ENCODE measurements at regions not wholly inside any gene's neighbourhood (a gene's known extent, or its start where the extent isn't known, plus 50 kb on each side); places are given as distances from the start of the nearest gene placed in this dataset.
"Not testable (repeated sequence)": the region's sequence is repeated elsewhere in the genome, so short reads cannot be mapped to it uniquely, and the experiment has no call there.

DNA sequence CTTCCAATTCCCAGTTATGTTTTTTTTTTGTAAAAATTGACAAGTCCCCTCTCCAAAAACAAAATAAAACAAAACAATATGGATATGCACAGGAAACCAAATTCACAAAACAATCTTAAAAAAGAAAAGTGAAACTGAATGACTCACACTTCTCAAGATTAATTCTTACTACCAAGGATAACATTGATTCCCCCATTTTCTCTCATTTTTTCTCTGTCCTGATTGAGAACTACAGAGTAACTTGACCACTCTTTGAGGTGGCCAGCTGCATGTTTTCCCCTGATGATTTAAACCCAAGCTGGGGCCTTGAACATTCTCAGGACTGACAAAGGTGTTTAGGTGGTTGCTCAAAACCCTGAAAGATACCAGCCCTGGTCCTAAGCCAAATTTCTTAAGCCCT, 149.0 kb downstream of the AHSP start:
- ChIA-PET CTCF (no interaction called here), POLR2A (no interaction called here)
- no peak for DNase-seq (ENCODE audit: extremely low spot score)
- no peak for TF ChIP-seq NFRKB (IDR thresholded peaks at IDR 0.05)
- no peak for TF ChIP-seq FOXM1 (IDR thresholded peaks at IDR 0.05; ENCODE audit: borderline replicate concordance)
- TF ChIP-seq FOXA1 (IDR thresholded peaks at IDR 0.05): no peak
- TF ChIP-seq, protein P1, sequence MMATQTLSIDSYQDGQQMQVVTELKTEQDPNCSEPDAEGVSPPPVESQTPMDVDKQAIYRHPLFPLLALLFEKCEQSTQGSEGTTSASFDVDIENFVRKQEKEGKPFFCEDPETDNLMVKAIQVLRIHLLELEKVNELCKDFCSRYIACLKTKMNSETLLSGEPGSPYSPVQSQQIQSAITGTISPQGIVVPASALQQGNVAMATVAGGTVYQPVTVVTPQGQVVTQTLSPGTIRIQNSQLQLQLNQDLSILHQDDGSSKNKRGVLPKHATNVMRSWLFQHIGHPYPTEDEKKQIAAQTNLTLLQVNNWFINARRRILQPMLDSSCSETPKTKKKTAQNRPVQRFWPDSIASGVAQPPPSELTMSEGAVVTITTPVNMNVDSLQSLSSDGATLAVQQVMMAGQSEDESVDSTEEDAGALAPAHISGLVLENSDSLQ (IDR thresholded peaks at IDR 0.05): no peak
- TF ChIP-seq ELF4 (IDR thresholded peaks at IDR 0.05): no peak
- TF ChIP-seq SUZ12 (IDR thresholded peaks at IDR 0.05): no peak
- TF ChIP-seq HDGF (IDR thresholded peaks at IDR 0.05; ENCODE audit: borderline replicate concordance): no peak
- no peak for TF ChIP-seq LEF1 (IDR thresholded peaks at IDR 0.05; ENCODE audit: borderline replicate concordance)

DNA sequence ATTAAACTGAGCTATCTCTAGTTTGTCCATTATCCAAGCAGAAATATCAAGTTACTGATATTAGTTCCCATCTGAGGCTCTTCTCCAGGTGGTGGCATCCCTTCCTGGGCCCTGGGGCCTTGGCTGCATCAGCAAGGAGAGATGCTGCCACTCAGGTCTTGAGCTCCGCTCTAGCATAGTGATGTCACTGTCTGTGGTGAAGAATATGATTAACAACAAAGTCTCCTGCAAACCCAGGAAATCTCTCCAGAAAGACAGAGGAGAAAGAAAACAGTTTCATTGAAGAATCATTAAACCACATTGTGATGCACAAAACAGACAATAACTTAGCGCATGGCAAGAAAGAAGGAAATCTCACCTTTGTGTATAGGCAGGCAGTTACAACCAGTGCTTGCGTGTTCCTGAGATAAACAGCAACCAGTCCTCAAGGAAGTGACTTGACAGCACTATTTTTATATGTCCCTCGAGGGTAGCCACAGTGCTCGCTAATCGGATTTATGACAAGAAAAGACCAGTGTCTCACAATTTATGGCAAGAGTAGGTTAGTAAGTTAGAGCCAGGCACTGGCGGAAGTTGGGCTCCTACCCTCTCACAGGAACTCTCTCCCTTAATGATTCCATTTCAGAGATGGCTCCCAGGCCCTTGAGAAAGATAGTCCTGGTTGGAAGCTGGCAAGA, 151.1 kb downstream of the AHSP start:
- DNase-seq (ENCODE audit: extremely low spot score): no peak
- CTCF ChIA-PET: interaction anchor here (0.6 kb wide), 1 partner anchor 14 kb away, joined by 3 read pairs; no protein-coding TSS in a partner anchor
- TF ChIP-seq TARDBP (IDR thresholded peaks at IDR 0.05): no peak
- TF ChIP-seq ELF4 (IDR thresholded peaks at IDR 0.05): no peak
- no peak for TF ChIP-seq NFRKB (IDR thresholded peaks at IDR 0.05)
- no peak for TF ChIP-seq ARNT (IDR thresholded peaks at IDR 0.05)
- TF ChIP-seq FOXM1 (IDR thresholded peaks at IDR 0.05; ENCODE audit: borderline replicate concordance): no peak
- no peak for TF ChIP-seq LEF1 (IDR thresholded peaks at IDR 0.05; ENCODE audit: borderline replicate concordance)
- TF ChIP-seq FOXK2 (IDR thresholded peaks at IDR 0.05): no peak
- no peak for TF ChIP-seq FOXA1 (IDR thresholded peaks at IDR 0.05)
- no peak for TF ChIP-seq SUZ12 (IDR thresholded peaks at IDR 0.05)
- TF ChIP-seq, protein P1 (IDR thresholded peaks at IDR 0.05): no peak
- no peak for TF ChIP-seq SP1 (IDR thresholded peaks at IDR 0.05)
- TF ChIP-seq CTBP1 (IDR thresholded peaks at IDR 0.05; ENCODE audit: borderline replicate concordance): no peak
- no peak for TF ChIP-seq HDGF (IDR thresholded peaks at IDR 0.05; ENCODE audit: borderline replicate concordance)
- TF ChIP-seq BHLHE40 (IDR thresholded peaks at IDR 0.05; ENCODE audit: borderline replicate concordance): no peak
- no peak for TF ChIP-seq L3MBTL2 (conservative IDR thresholded peaks at IDR 0.05)
- TF ChIP-seq ZNF384 (IDR thresholded peaks at IDR 0.05): no peak
- POLR2A ChIA-PET: no interaction called here

DNA sequence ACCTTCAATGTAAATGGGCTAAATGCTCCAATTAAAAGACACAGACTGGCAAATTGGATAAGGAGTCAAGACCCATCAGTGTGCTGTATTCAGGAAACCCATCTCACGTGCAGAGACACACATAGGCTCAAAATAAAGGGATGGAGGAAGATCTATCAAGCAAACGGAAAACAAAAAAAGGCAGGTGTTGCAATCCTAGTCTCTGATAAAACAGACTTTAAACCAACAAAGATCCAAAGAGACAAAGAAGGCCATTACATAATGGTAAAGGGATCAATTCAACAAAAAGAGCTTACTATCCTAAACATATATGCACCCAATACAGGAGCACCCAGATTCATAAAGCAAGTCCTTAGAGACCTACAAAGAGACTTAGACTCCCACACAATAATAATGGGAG, 161.6 kb downstream of the AHSP start:
- DNase-seq (ENCODE audit: extremely low spot score); POLR2A ChIA-PET; CTCF ChIA-PET: not testable (repeated sequence)

DNA sequence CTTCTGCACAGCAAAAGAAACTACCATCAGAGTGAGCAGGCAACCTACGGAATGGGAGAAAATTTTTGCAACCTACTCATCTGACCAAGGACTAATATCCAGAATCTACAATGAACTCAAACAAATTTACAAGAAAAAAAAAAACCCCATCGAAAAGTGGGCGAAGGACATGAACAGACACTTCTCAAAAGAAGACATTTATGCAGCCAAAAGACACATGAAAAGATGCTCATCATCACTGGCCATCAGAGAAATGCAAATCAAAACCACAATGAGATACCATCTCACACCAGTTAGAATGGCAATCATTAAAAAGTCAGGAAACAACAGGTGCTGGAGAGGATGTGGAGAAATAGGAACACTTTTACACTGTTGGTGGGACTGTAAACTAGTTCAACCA, 164.6 kb downstream of the AHSP start:
- DNase-seq (ENCODE audit: extremely low spot score); POLR2A ChIA-PET; CTCF ChIA-PET: not testable (repeated sequence)

DNA sequence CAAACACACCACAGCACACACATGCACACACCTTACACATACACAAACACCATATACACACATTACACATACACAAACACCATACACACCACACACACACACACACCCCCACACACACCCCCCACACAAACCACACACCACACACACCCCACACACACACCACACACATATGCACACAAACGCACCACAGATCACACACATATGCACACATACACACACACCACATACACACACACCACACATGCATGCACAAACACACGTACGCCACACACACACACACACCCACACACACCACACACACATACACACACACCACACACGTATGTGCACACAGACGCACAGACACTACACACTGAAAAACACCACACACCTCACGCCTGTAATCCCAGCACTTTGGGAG, 166.0 kb downstream of the AHSP start:
- POLR2A ChIA-PET: no interaction called here
- no peak for TF ChIP-seq HDGF (IDR thresholded peaks at IDR 0.05; ENCODE audit: borderline replicate concordance)
- no peak for TF ChIP-seq TARDBP (IDR thresholded peaks at IDR 0.05)
- no peak for TF ChIP-seq SP1 (IDR thresholded peaks at IDR 0.05)
- TF ChIP-seq FOXK2 (IDR thresholded peaks at IDR 0.05): no peak
- TF ChIP-seq, protein P1 (IDR thresholded peaks at IDR 0.05): no peak
- TF ChIP-seq LEF1 (IDR thresholded peaks at IDR 0.05; ENCODE audit: borderline replicate concordance): no peak
- no peak for TF ChIP-seq L3MBTL2 (conservative IDR thresholded peaks at IDR 0.05)
- no peak for TF ChIP-seq BHLHE40 (IDR thresholded peaks at IDR 0.05; ENCODE audit: borderline replicate concordance)
- no peak for TF ChIP-seq SUZ12 (IDR thresholded peaks at IDR 0.05)
- TF ChIP-seq FOXM1 (IDR thresholded peaks at IDR 0.05; ENCODE audit: borderline replicate concordance): no peak
- TF ChIP-seq CTBP1 (IDR thresholded peaks at IDR 0.05; ENCODE audit: borderline replicate concordance): no peak
- TF ChIP-seq FOXA1 (IDR thresholded peaks at IDR 0.05): no peak
- CTCF ChIA-PET: no interaction called here
- no peak for DNase-seq (ENCODE audit: extremely low spot score)

DNA sequence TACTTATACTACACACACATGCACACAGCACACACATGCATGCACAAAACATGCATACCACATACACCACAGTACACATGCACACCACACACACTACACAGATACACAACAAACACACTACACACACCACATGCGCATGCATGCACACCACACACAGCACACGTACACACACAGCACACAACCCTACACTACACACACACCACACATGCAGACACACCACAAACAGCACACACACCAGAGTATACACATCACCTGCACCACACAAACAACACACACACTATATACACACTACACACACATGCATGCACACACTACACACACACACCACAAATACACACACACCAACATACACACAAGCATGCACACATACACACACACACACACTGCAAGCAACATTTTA, 166.8 kb downstream of the AHSP start:
- ChIA-PET CTCF (no interaction called here), POLR2A (no interaction called here)
- no peak for DNase-seq (ENCODE audit: extremely low spot score)
- TF ChIP-seq FOXK2 (IDR thresholded peaks at IDR 0.05) (no peak), SUZ12 (IDR thresholded peaks at IDR 0.05) (no peak), BHLHE40 (IDR thresholded peaks at IDR 0.05; ENCODE audit: borderline replicate concordance) (no peak), CTBP1 (IDR thresholded peaks at IDR 0.05; ENCODE audit: borderline replicate concordance) (no peak), FOXM1 (IDR thresholded peaks at IDR 0.05; ENCODE audit: borderline replicate concordance) (no peak), ZNF384 (IDR thresholded peaks at IDR 0.05) (no peak), HDGF (IDR thresholded peaks at IDR 0.05; ENCODE audit: borderline replicate concordance) (no peak), LEF1 (IDR thresholded peaks at IDR 0.05; ENCODE audit: borderline replicate concordance) (no peak), TARDBP (IDR thresholded peaks at IDR 0.05) (no peak)
- TF ChIP-seq, protein P1 (IDR thresholded peaks at IDR 0.05): no peak
